HG02610 (cell line): ENCODE measurements at regions not wholly inside any gene's neighbourhood (a gene's known extent, or its start where the extent isn't known, plus 50 kb on each side); places are given as distances from the start of the nearest gene placed in this dataset.
"Not testable (repeated sequence)": the region's sequence is repeated elsewhere in the genome, so short reads cannot be mapped to it uniquely, and the experiment has no call there.

Source experiments
- ATAC-seq: cut with Tn5 transposase; IDR thresholded peaks from one replicate; pipeline ENCODE4 v1.9.1; 2021; ENCODE audit warnings: mild to moderate bottlenecking, moderate library complexity; ENCODE audit not compliant: unreplicated experiment

- ATAC-seq, result no peak
Measured at GRCh38 chr7:132030883-132031282, 474.5 kb upstream of the PODXL start.

DNA sequence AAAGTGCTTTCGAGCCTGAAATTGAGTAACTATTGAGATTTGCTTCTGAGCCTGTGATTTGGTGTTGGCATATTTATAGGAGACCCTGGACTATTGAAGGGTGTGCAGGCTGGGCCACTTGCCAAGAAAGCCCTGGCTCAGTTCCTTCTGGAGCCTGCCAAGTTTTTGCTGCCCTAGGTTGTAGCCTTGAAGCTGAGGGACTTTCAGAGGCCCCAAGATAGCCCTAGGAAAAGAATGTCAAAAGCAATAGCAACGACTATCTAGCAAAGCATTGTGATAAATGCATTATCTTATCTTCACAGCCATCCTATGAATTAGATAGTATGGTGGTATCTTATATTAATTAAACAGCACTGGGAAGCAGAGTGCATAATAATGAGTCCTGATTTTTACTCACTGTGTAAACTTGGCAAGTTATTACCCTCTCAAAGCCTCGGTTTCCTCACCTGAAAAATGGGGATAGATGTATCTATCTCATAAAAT lies 473.7 kb upstream of the PODXL start:
- ATAC-seq, result no peak

DNA sequence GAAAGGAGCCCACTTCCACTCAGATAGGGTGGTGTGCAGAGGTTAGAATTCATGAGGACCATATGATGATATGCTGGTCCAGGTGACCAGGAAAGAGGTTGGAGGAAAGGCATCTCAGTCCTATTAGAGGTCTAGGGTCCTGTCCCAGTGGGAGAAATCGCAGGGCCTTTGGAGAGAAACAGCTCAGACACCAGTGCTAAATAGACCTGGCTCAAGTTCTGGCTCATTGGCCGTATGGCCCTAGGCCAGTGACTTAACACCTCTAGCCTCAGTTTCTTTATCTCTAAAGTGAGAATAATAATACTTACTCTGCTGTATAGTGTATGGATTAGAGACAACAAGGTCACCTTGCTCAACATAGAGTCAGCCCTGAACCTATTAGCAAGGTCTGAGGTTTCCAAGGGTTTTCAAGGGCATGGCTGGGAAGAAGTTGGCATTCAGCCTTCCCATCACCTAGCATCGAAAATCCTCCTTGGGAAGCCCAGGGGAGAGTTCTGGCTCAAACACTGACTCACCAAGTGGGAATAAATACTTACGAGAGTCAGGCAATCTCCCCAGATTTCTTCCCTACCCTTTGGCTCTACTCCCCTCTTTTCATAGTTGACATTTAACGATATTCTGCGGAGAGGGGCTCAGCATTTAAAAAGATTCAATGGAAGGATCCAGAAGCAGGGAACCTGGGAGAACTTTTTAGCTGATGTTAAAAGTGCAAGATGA lies 473.1 kb upstream of the PODXL start:
- ATAC-seq, result no peak

- ATAC-seq, result no peak
Measured at GRCh38 chr7:132028144-132028920, 471.9 kb upstream of the PODXL start.

- no peak for ATAC-seq
Measured at GRCh38 chr7:132024290-132024689, 467.9 kb upstream of the PODXL start.

DNA sequence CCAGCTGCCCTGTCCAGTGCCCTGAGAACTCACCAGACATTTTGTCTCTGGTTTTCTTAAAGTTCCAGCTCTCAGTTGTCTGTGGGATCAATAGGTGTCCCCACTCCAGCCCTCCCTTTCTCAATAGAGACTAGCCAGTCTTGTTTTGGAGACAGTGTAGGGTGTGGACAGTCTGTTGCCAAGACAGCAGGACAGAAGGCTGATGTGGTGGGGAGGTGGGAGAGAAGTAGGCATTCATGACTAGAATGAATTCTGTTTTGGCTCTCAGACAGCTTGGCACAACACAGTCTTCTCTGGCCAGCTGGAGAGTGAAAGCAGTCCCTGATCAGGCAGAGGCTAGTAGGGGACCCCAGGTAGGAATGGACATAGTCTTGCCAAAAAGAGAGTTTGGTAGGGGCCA lies 467.0 kb upstream of the PODXL start:
- ATAC-seq, result no peak

GRCh38 chr7:132022188-132022587 lies 465.8 kb upstream of the PODXL start:
- ATAC-seq, result no peak

DNA sequence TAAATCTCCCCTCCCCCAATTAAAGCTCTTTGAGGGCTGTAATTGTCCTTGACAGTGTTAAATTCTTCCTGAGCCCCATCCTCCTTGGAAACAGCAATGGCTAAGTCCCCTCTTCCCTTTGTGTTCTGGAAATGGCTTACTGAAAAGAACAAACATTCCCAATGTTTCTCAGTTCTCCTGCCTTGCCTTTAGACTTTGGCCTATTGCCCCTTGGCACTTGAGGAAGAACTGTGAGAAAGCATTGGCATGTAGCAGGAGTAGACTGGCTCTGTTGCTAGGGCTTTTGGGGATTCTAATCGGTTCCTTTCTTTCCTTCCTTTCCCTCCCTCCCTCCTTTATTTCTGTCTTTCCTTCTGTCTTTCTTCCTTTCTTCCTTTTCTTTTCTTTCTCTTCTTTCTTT lies 463.3 kb upstream of the PODXL start:
- ATAC-seq, result no peak

DNA sequence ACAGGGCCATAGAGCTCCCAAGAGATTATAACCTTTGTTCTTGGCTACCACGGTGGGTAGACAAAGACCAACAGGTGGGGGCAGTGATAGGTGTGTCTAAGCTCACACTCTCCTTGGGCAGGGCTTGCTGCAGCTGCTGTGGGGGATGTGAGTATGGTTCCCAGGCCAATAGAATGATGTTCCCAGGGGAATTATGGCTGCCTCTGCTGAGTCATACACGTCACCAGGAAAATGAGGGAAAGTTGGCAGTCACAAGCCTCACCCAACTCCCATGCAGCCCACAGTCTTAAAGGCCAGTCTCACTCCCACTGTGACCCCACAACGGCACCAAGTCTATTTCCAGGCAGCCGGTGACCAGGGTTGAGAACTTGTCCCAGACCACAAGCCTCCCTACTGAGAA lies 453.4 kb upstream of the PODXL start:
- ATAC-seq, result no peak

DNA sequence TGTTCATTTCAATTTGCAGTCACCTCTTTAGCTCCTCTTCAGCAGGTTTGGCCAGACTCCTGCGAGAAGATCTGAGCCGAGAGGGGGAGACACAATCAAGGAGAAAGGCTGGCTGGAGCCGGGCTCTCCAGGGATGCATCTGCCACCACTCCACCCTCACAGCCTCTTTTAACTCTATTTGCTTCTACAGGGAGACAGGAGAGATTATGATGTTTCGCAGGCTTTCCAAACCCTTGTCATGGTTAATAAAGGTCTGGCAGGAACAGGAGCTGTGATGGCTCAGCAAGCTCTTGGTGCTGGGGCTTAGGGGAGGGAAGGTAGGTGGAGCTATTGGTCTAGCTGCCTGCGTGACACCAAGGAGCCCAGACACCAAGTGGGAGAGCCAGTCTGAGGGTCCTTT lies 448.1 kb upstream of the PODXL start:
- ATAC-seq, result no peak

DNA sequence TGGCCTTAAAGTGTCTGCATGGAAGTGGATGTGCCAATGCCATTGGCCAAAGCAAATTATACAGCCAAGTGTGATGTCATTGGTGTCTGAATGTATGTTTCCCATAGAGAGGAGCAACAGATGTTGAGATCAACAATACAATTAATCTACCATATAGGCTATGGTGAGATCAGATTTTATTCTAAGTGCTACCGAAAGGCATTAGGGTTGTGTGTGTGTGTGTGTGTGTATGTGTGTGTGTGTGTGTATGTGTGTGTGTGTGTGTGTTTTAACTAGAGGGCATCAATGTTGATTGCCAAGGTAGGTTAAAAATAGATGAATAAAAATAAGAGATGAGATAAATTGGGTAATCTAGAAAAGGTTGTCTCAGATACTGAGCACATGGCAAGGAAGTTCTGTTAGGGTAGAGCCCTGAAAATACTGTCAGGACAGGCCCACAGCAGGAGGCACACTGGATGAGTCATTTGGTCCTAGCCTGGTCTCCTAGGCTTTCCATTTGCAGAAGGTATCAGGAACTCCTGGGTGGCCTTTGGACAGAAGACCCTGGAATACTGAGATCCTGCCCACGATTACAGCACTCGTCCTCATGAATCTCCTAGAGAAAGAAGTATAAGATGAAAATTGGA lies 446.0 kb upstream of the PODXL start:
- no peak for ATAC-seq

- ATAC-seq, result no peak
Measured at GRCh38 chr7:132001146-132001545, 444.7 kb upstream of the PODXL start.

DNA sequence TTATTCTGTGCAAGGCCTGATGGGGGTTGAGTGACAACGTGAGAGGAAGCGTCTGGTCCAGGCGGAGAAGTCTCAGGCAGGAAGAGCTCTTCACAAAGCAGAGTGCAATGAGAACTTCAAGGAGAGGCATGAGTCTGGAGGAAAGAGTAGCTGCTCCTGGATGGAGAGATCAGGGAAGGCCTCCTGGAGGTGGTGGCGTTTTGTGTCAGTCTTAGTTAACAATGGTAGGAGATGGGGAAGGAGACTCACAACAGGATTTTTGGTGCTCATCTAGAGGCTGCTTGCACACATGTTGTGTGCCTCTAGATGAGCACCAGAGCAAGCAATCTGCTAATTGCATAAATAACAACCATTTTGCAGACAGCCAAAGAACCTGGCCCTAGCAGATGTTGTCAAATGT lies 442.8 kb upstream of the PODXL start:
- ATAC-seq, result no peak

DNA sequence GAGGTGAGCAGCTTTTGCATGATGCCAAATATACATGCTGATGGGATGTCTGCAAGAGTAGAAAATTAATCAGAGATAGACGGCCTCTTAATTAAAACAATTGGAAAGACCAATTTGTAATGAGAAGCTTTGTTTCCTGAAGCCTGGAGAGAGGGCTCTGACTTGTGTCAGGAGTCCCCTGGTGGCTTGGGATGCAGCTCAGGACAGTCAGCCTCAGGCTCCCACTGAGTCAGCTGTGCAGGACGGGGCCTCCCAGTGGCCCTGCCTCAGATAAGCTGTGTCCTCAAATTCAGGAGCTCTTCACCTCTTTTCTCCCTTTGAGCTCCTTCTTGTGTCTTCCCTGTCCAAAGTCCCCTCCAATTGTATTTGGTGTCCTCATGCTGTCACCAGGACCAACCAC lies 438.9 kb upstream of the PODXL start:
- ATAC-seq, result no peak

- not testable (repeated sequence) for ATAC-seq
Measured at GRCh38 chr7:131981069-131981468, 424.6 kb upstream of the PODXL start.

- ATAC-seq, result not testable (repeated sequence)
Measured at GRCh38 chr7:131978118-131978517, 421.7 kb upstream of the PODXL start.

GRCh38 chr7:131976411-131976810 lies 420.0 kb upstream of the PODXL start:
- ATAC-seq, result no peak

GRCh38 chr7:131974671-131975070 lies 418.2 kb upstream of the PODXL start:
- no peak for ATAC-seq

DNA sequence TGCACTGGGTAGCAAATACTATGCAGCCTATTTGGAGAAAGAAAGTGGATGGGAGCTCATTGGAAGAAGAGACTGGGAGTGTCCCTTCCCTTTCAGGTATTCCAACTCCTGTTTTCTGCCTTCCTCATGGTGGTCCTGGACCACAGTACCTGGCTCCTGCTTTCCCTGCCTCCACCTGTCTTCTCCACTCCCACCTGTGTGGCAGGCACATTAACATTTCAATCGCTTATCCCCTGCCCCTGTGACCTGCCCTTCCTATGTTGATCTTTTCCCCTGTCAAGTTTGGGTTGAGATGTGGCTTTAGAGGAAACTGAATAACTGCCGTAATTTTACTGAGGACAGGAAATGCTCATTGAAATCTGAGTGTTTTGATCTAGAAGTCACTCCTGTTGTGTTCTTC lies 415.8 kb upstream of the PODXL start:
- ATAC-seq, result no peak

- no peak for ATAC-seq
Measured at GRCh38 chr7:131970602-131971001, 414.2 kb upstream of the PODXL start.

GRCh38 chr7:131969560-131969959 lies 413.1 kb upstream of the PODXL start:
- no peak for ATAC-seq

GRCh38 chr7:131967216-131967730 lies 410.8 kb upstream of the PODXL start:
- no peak for ATAC-seq
